Spinal cord (tissue), 9 donors: ENCODE measurements at regions not wholly inside any gene's neighbourhood (a gene's known extent, or its start where the extent isn't known, plus 50 kb on each side); places are given as distances from the start of the nearest gene placed in this dataset.

Experiments
- DNase-seq, 6 donors: peaks; one replicate each; pipeline versions ENCODE4 v3.0.0 to v3.0.0-alpha.2; 2013 to 2015; ENCODE audit warnings: low spot score in 6 of 6, low read depth in 4 of 6
- H3K27ac ChIP-seq: one replicate; pipeline ENCODE4 v1.5.1; 2013; ENCODE audit warnings: low read depth, low read length, control low read depth
- H3K27me3 ChIP-seq: one replicate; pipeline ENCODE4 v1.6.1; 2013; ENCODE audit warnings: low read length; ENCODE audit not compliant: control insufficient read depth, insufficient read depth
- H3K36me3 ChIP-seq: one replicate; pipeline ENCODE4 v1.6.1; 2013; ENCODE audit warnings: low read length; ENCODE audit not compliant: control insufficient read depth, insufficient read depth
- H3K4me1 ChIP-seq: one replicate; pipeline ENCODE4 v1.6.1; 2013; ENCODE audit warnings: low read length; ENCODE audit not compliant: control insufficient read depth, insufficient read depth
- H3K4me3 ChIP-seq: one replicate; pipeline ENCODE4 v1.5.1; 2013; ENCODE audit warnings: low read depth, low read length, control low read depth
- H3K9me3 ChIP-seq: one replicate; pipeline ENCODE4 v1.6.1; 2013; ENCODE audit warnings: low read length; ENCODE audit not compliant: control insufficient read depth, insufficient read depth
- WGBS: methylation state at CpG from one replicate; pipeline ENCODE4 v1.1.5; 2013; ENCODE audit warnings: missing lambda C conversion rate; ENCODE audit not compliant: insufficient coverage; 5-methylcytosine and 5-hydroxymethylcytosine counted together
- donor health status: healthy.

DNA sequence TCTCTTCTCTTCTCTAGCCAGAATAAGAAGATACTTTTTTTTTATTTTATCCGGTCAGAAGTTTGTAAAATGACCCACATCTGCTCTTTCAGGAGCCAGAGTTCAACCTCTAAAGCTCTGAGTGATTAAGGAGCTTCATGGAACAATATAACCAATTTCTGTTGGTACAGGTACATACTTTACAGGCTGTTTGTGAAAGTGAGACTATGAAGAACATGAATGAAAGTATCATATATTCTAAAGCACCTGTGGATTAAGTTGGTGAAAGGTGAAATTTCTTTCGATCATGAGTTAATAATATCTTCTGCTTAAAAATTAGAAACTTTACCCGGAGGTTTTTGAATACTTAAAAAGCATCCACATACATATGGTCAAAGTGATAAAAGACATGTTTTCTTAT lies 65.2 kb downstream of the DMRT2 start:
- H3K36me3 ChIP-seq: no peaks in the 10 kb centered on the region
- no peak overlapping the region for H3K27ac ChIP-seq
- WGBS: no CpG with 5 or more reads among the region's 3 CpGs
- H3K4me3 ChIP-seq: no peak overlapping the region
- H3K9me3 ChIP-seq: no peaks in the 10 kb centered on the region
- no peak for DNase-seq
- no peaks in the 10 kb centered on the region for H3K27me3 ChIP-seq
- no peaks in the 10 kb centered on the region for H3K4me1 ChIP-seq

- Histone ChIP-seq H3K36me3 (no peaks in the 10 kb centered on the region), H3K4me3 (no peak overlapping the region), H3K27me3 (no peaks in the 10 kb centered on the region), H3K4me1 (no peaks in the 10 kb centered on the region), H3K27ac (no peak overlapping the region), H3K9me3 (no peaks in the 10 kb centered on the region)
- no CpG with 5 or more reads among the region's 1 CpG for WGBS
- DNase-seq: no peak
Observed at GRCh38 chr9:1117439-1117838, 67.3 kb downstream of the DMRT2 start.

GRCh38 chr9:1120500-1121165 lies 70.5 kb downstream of the DMRT2 start:
- no peaks in the 10 kb centered on the region for H3K36me3 ChIP-seq
- no peak overlapping the region for H3K4me3 ChIP-seq
- H3K9me3 ChIP-seq: no peaks in the 10 kb centered on the region
- H3K4me1 ChIP-seq: no peaks in the 10 kb centered on the region
- no peaks in the 10 kb centered on the region for H3K27me3 ChIP-seq
- WGBS: 39% methylated on average over 6 of the region's 6 CpGs
- DNase-seq: no peak
- no peak overlapping the region for H3K27ac ChIP-seq

DNA sequence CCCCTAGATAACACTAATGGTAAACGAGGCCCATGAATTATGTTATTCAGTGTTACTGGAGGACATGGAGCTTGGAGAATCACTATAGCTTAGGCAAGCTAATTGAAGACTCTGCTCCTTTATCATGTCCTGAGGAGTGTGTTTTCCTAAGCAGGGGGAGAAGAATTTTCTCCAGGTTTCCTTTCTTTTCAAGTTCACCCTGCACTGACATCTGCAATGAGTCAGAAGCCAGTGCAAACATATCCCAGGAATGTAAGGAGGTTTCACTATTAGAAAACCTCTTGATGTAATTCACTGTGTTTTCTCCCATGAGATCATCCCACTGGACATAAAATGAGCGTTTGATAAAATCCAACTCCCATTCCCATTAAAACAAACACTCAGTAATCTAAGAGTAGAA lies 75.6 kb downstream of the DMRT2 start:
- Histone ChIP-seq H3K36me3 (no peaks in the 10 kb centered on the region), H3K9me3 (no peaks in the 10 kb centered on the region), H3K4me3 (no peak overlapping the region), H3K4me1 (no peaks in the 10 kb centered on the region), H3K27ac (no peak overlapping the region), H3K27me3 (no peaks in the 10 kb centered on the region)
- WGBS: no CpG with 5 or more reads among the region's 2 CpGs
- peak in 2 of 6 donors; percentile 11 to 18 for DNase-seq

GRCh38 chr9:1128046-1128445 lies 77.9 kb downstream of the DMRT2 start:
- WGBS: 86% methylated on average over 1 of the region's 1 CpG
- Histone ChIP-seq H3K27ac (no peak overlapping the region), H3K4me3 (no peak overlapping the region), H3K9me3 (no peaks in the 10 kb centered on the region), H3K27me3 (no peaks in the 10 kb centered on the region), H3K4me1 (no peaks in the 10 kb centered on the region), H3K36me3 (no peaks in the 10 kb centered on the region)
- DNase-seq: peak in 1 of 6 donors; percentile 3

DNA sequence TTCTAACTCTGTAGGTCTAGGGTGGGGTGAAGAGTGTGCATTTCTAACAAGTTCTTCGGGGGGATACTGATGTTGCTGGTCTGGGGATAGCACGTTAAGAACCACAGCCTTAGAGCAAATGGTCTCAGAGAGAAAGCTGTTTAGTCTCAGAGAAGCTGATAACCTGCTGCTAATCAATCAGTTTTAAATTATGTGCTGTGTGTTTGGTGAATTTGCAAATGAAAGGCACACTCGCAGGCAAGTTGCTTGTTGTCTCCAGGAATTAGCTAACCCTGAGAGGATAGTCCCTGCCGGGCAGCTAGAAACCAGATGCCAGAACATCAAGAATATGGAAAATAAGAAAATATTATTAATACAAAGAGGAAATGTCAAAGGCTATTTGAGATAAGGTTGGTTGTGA lies 79.2 kb downstream of the DMRT2 start:
- H3K9me3 ChIP-seq: no peaks in the 10 kb centered on the region
- no peaks in the 10 kb centered on the region for H3K4me1 ChIP-seq
- H3K4me3 ChIP-seq: no peak overlapping the region
- DNase-seq: no peak
- H3K27me3 ChIP-seq: no peaks in the 10 kb centered on the region
- H3K36me3 ChIP-seq: no peaks in the 10 kb centered on the region
- no peak overlapping the region for H3K27ac ChIP-seq
- 20% methylated on average over 2 of the region's 4 CpGs for WGBS

- WGBS: 86% methylated on average over 1 of the region's 2 CpGs
- H3K4me3 ChIP-seq: no peak overlapping the region
Observed at GRCh38 chr9:1140057-1140456, 89.9 kb downstream of the DMRT2 start.

GRCh38 chr9:1151691-1152090 lies 101.5 kb downstream of the DMRT2 start:
- Histone ChIP-seq H3K36me3 (no peaks in the 10 kb centered on the region), H3K27me3 (no peaks in the 10 kb centered on the region), H3K27ac (no peak overlapping the region), H3K4me1 (no peaks in the 10 kb centered on the region), H3K9me3 (peaks cover 1% of the 10 kb centered on the region), H3K4me3 (no peak overlapping the region)
- DNase-seq: no peak
- 84% methylated on average over 2 of the region's 2 CpGs for WGBS

More at GRCh38 chr9:1140057-1140456, 89.9 kb downstream of the DMRT2 start:
- Histone ChIP-seq H3K9me3 (no peaks in the 10 kb centered on the region), H3K27ac (no peak overlapping the region), H3K36me3 (no peaks in the 10 kb centered on the region), H3K27me3 (no peaks in the 10 kb centered on the region), H3K4me1 (no peaks in the 10 kb centered on the region)
- no peak for DNase-seq

DNA sequence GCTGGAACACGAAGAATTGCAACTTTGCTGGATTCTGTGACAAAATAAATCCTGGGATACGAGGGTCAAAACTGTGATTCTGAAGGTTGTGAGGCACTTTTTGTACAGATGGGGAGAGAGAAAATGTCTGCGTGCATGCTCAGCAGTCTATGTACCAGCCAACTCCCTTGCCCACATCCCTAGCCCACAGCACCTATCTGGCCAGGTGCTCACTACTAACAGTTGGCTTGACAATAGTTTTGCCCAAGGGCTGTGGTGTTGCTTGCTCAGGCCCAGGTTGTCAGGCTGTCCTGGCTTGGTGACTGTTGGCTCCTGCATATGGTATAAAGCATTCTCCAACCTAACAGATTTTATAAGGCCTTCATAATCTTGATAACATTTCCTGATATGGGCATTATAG lies 102.0 kb downstream of the DMRT2 start:
- Histone ChIP-seq H3K27me3 (no peaks in the 10 kb centered on the region), H3K9me3 (peaks cover 1% of the 10 kb centered on the region), H3K4me3 (no peak overlapping the region), H3K4me1 (no peaks in the 10 kb centered on the region), H3K36me3 (no peaks in the 10 kb centered on the region), H3K27ac (no peak overlapping the region)
- no peak for DNase-seq
- WGBS: 100% methylated on average over 1 of the region's 3 CpGs

- WGBS: no CpG with 5 or more reads among the region's 1 CpG
- no peaks in the 10 kb centered on the region for H3K36me3 ChIP-seq
Observed at GRCh38 chr9:1154739-1155138, 104.6 kb downstream of the DMRT2 start.

More at GRCh38 chr9:1154739-1155138, 104.6 kb downstream of the DMRT2 start:
- DNase-seq: no peak
- no peak overlapping the region for H3K4me3 ChIP-seq
- H3K4me1 ChIP-seq: no peaks in the 10 kb centered on the region
- H3K9me3 ChIP-seq: no peaks in the 10 kb centered on the region
- no peak overlapping the region for H3K27ac ChIP-seq
- H3K27me3 ChIP-seq: no peaks in the 10 kb centered on the region
